IPS-NIHi11 (cell line): ENCODE measurements at regions not wholly inside any gene's neighbourhood (a gene's known extent, or its start where the extent isn't known, plus 50 kb on each side); places are given as distances from the start of the nearest gene placed in this dataset.
A peak's percentile ranks its signal among the peaks of the same experiment; 100 is the strongest.
"Not testable (repeated sequence)": the region's sequence is repeated elsewhere in the genome, so short reads cannot be mapped to it uniquely, and the experiment has no call there.

Experiments used
- DNase-seq: peaks from one replicate; pipeline ENCODE4 v3.0.0; 2012; ENCODE audit warnings: mixed read lengths, low spot score

- no peak for DNase-seq
Observed at GRCh38 chr7:79552463-79552862, 99.0 kb upstream of the MAGI2 start.

DNA sequence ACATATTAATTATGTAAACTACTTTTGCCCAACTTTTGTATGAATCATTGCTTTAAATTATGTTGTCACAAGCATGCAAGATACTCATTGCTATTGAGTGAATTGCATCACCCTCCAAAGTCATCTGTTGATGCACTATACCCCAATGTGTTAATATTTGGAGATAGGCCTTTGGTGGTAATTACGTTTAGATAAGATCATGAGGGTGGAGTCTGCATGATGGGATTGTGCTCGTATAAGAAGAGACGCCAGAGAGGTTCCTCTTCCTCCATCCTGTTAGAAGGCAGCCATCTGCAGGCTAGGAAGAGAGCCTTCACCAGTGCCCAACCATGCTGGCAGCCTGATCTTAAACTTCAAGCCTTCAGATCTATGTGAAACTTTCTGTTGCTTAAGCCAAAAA, 95.3 kb upstream of the MAGI2 start:
- no peak for DNase-seq

DNA sequence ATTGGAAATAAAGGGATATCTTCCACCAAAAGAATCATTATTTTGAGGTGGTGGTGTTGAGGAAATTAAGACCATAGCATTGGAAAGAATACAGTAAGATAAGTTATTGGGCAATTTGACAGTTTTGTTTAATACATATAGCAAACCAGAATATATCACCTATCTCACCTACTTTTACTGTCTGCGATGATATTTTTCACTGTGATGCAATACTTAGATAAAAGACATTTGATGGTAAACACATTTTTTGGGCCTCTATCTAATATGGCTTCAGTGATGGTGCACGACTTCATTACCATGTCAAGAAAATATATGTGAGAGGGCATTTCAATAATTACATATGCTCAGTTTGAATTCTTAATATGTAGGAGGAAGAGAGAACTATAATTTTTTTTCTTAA, 93.7 kb upstream of the MAGI2 start:
- no peak for DNase-seq

- DNase-seq: no peak
Observed at GRCh38 chr7:79540592-79540991, 87.1 kb upstream of the MAGI2 start.

GRCh38 chr7:79534128-79534527, 80.7 kb upstream of the MAGI2 start:
- no peak for DNase-seq

- DNase-seq: no peak
Observed at GRCh38 chr7:79531905-79532664, 78.6 kb upstream of the MAGI2 start.

DNA sequence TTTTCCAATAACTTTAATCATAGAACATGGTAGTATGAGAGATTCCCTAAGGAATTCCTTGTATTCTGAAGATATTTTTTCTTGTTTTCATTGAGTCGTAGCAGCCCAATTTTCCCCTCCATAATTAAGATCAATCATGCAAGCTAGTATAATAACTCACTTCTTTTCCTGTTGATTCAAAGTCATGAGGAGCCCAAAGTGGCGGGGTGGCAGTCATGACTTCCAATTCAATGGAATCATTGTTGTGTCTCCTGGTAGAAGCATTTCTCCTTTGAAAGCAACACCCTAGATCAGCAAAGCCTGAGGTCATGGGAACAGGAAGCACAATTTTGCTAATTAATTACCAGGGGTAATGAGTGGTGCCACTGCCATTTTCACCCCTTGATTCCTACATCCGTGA, 77.6 kb upstream of the MAGI2 start:
- DNase-seq: no peak

DNA sequence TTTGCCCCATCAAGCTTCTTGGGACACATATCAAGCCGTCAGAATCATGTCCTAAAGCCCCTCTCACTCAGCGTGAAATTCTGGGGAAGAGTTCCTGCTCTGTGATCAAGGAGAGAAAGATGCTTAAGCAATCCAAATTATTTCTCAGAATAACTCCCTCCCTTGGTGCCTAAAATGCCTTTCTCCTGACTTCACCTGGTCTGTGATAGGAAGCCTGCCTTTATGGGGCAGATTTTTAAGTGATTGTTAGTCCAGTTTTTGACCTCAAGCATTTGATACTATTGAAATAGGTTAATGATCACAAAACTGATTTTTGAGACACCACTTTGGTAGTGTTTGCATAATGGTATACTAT, 76.4 kb upstream of the MAGI2 start:
- DNase-seq: no peak

DNA sequence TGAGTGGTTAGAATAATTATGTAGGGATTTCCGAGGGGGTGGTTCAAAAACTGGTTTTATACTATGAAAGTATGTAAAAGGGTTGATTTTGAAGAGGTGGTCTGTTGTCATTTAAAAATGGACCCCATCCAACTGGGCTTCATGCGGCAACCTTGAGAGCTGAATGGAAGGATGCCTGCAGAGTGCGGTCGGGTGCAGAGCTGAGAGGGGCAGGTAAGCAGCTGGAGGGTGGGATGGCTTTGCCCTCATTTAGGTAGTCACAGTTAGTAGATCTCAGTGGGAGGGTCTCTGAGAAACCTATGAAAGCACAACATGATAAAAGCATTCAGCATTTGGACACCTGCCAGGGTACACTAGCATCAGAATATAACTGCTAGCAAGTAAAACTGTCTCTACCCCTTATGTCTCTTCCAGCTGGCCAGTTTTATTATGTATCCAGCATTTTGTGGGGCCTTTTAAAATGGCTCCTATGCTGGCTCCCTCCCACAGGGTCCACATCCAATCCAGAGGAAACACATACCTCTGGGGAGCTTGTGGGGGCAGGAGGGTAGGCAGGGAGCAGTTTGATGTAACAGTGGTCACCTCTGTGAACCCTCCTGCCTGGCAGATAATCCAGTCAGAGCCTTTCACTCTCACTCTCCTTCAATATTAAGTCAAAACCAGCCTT, 75.9 kb upstream of the MAGI2 start:
- peak; percentile 6 for DNase-seq

DNA sequence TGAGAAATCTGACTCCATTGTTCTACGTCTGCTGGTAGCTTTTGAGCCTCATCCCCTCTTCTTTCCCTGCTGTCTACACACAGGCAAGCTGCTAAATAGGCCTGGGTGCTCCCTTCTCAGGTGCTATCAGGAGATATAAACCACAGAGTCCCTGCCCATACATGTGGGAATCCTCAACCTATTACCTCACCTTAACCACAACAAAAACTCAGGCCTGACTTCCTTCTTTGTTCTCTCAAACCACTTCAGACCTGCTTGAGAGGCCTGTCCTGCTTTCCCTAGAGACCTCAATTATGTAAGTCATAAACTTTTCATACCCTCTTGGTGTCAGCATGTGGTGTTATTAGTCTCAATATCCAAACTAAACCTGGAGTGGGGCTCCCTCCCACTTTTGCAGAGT, 75.0 kb upstream of the MAGI2 start:
- DNase-seq: peak; percentile 9

- DNase-seq: no peak
Observed at GRCh38 chr7:79524048-79524447, 70.6 kb upstream of the MAGI2 start.

GRCh38 chr7:79523436-79523835, 70.0 kb upstream of the MAGI2 start:
- DNase-seq: no peak

DNA sequence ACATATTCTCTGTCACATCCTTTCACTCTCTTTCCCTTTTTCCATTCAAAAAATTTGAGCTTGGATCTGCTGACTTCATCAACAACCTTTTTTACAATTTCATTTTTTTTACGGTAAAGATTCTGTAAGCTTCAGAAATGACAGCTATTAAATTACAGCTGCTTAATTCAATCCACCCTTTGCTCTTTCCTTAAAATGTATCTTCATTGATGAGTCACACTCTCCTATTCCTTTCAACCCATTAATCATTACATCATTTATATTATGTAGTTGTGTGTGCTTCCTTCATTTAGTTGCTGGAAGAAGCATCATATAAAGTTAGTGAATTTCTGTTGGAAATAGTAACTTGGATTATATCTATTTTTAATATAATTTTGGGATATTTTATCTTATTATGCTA, 67.1 kb upstream of the MAGI2 start:
- DNase-seq: no peak

GRCh38 chr7:79515358-79515757, 61.9 kb upstream of the MAGI2 start:
- DNase-seq: no peak

DNA sequence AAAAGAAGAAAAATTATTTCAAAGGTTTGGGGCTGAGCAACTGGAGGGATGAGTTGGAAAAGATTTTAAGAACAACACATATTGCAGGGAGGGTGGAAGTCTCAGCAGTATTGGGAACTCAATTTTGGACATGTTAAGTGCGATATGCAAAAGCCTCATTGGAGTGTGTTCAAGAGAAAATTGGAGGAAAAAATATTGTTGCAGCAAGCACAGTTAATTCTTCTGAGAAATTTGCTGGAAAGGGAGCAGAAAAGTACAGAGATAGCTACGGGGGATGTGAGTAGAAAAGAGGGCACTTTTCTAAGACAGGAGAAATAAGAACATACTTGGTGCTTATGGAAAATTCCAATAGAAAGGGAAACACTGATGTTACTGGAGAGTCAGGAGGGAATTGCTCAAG, 59.8 kb upstream of the MAGI2 start:
- DNase-seq: no peak

GRCh38 chr7:79512261-79512660, 58.8 kb upstream of the MAGI2 start:
- DNase-seq: no peak

- not testable (repeated sequence) for DNase-seq
Observed at GRCh38 chr7:79511056-79511455, 57.6 kb upstream of the MAGI2 start.

- DNase-seq: no peak
Observed at GRCh38 chr7:79507131-79507530, 53.7 kb upstream of the MAGI2 start.

DNA sequence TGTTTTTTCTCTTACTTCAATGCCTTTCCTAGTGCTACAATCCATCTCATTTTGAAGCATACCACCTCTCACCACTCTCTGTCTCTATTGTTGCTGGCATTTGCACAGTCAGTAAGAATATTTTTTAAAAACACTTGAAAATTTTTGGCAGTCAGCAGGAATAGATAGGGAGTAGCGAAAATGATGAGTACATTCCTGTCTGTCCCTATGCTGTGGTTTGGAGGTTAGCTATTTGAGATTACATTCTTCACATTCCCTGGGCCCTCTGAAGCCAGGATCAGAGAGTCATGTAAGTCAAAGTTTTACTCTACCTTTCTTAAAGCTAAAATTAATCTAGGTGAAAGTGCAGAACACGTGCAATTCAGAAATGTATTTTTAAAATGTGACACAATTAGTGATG, 53.0 kb upstream of the MAGI2 start:
- peak; percentile 8 for DNase-seq

DNA sequence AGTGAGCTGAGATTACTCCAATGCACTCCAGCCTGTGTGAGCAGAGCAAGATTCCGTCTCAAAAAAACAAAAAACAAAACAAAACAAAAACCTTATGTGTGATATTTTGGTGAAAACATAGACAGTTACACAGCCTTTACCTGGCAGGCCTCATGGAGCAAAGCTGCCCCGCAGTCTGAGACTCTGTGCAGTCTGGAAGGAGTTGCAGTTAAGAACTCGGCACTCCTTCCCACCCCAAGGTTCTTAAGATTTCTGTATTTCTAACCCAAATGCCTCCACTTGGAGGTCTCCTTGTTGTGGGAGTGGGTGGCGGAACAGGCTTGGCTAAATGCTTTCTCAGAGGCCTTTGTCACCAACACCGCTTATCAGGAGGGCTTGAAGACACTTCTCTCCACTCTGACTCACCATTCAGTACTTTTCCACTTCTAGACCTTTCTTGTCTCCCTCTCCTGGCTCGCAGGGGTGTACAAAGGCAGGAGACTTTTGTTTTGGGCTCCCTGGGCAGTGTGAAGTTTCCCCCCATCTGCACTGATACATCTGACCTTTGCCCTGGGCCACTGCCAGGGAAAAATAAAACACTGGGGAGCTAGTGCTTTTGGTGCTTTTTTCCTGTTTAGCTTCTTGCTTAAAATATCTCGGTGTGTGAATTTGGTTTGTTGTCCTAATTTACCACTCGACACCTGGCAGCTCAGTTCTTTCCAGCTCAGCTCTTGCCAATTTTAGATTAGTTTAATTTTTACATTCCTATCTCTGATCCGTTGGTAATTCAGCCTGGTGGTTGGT, 51.3 kb upstream of the MAGI2 start:
- DNase-seq: peak; percentile 7
